Kidney epithelial cell (primary cell): ENCODE measurements at regions not wholly inside any gene's neighbourhood (a gene's known extent, or its start where the extent isn't known, plus 50 kb on each side); places are given as distances from the start of the nearest gene placed in this dataset.
A peak's percentile ranks its signal among the peaks of the same experiment; 100 is the strongest.

Source experiments
- DNase-seq: peaks from one replicate; pipeline ENCODE4 v3.0.0-alpha.2; 2010; ENCODE audit warnings: low read depth
- H3K27me3 ChIP-seq: 2 replicates; pipeline ENCODE4 v1.6.0; 2011; ENCODE audit warnings: low read length; ENCODE audit not compliant: control insufficient read depth, insufficient read depth
- H3K36me3 ChIP-seq: 2 replicates; pipeline ENCODE4 v1.5.1; 2011; ENCODE audit warnings: low read length; ENCODE audit not compliant: control insufficient read depth, insufficient read depth
- H3K4me3 ChIP-seq: 2 replicates; pipeline ENCODE4 v1.5.1; 2011; ENCODE audit warnings: low read depth, mild to moderate bottlenecking, control low read depth, low read length
- TF ChIP-seq, protein P1 (sequence below): IDR thresholded peaks from 2 replicates; pipeline ENCODE4 v1.5.1; 2011; ENCODE audit warnings: mild to moderate bottlenecking, moderate library complexity, low read length, control low read depth, inconsistent platforms; ENCODE audit not compliant: insufficient read depth, poor library complexity, severe bottlenecking

DNA sequence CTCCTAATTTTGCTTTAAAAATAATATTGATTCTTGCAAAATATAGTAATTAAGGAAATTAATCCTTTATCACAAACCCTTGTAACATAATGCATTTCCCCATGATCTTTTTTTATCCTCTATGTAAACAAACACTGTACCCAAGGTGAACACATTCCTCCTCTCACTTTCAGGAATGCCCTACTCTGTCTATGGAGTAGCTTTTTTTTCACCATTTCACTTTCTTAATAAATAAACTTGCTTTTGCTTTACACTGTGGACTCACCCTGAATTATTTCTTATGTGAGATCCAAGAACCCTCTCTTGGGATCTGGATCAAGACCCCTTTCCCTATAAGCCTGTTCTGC lies 90.5 kb upstream of the LRRN1 start:
- Histone ChIP-seq H3K36me3 (no peaks in the 10 kb centered on the region), H3K4me3 (no peak overlapping the region), H3K27me3 (no peaks in the 10 kb centered on the region)
- TF ChIP-seq, protein P1, sequence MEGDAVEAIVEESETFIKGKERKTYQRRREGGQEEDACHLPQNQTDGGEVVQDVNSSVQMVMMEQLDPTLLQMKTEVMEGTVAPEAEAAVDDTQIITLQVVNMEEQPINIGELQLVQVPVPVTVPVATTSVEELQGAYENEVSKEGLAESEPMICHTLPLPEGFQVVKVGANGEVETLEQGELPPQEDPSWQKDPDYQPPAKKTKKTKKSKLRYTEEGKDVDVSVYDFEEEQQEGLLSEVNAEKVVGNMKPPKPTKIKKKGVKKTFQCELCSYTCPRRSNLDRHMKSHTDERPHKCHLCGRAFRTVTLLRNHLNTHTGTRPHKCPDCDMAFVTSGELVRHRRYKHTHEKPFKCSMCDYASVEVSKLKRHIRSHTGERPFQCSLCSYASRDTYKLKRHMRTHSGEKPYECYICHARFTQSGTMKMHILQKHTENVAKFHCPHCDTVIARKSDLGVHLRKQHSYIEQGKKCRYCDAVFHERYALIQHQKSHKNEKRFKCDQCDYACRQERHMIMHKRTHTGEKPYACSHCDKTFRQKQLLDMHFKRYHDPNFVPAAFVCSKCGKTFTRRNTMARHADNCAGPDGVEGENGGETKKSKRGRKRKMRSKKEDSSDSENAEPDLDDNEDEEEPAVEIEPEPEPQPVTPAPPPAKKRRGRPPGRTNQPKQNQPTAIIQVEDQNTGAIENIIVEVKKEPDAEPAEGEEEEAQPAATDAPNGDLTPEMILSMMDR, result no peak
- DNase-seq, result no peak

DNA sequence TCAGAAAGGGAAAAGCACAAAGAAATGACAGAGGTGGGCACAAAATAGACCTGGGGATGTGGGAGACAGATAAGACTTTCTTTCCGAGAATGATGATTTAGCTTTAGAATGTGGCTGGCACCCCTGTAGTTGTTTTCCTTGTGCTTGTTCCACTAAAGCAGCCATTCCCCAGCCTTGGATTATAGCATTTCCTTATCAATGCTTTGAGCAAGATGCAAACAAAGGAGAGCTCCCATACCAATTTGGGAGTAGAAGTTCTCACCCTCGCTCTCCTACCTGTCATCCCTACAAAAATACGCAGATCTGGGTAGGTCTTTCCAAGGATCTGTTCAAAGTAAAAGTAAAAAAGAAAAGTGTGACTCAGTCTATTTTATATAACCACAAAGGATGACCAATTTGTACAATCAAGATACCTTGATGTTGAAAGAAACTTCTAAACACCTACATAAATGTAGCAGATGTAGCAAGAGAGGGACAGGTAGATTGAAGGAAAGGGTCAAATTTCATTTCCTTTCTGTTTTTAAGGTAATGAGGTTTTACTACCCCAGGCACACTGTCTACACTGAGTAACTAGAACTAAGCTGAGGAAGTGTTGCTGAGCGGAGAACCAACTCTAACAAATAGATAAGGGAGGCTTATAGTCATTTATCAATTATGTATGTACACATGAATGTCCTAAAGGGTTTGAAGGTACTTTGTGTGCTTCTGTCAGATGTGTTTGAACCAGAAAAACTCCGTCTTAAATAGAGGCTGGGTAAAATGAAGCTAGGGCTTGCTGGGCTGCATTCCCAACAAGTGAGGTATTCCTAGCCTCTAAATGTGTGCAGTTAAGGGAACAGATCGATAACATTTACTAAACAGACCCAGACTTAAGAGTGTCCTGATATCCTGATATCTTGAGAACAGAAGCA lies 91.1 kb upstream of the LRRN1 start:
- Histone ChIP-seq H3K36me3 (no peaks in the 10 kb centered on the region), H3K4me3 (no peak overlapping the region), H3K27me3 (no peaks in the 10 kb centered on the region)
- TF ChIP-seq, protein P1, result no peak
- DNase-seq, result no peak

DNA sequence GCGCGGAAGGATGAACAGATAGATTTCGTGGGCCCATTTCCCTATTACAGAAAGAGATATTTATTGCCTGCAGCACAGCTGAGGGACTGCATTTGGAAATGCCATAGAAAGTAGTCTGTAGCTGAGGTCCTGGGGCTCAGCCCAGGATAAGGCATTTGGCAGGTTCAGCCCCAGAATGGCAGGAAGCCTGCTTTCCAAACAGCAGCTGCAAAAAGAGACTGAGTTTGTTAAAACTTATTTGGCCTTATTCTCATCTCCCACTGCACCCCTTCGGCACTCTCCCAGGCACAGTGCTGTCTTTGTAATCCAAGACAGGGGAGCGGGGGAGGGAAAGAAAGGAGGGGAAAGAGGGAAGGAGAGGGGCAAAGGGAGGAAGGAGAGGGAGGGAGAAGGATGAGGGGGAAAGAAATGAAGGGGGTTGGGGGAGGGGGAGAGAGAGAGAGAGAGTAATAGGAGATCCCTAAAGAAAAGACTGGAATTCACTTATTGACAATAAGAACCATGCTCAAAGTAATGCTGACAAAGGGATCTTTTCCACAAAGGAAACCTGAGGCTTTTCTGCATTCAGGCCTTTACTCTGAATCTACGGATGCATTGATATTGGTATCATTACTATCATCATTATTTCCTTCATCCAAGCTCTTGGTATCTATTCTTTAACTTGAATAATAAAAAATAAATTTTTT lies 94.0 kb upstream of the LRRN1 start:
- Histone ChIP-seq H3K4me3 (no peak overlapping the region), H3K27me3 (no peaks in the 10 kb centered on the region), H3K36me3 (no peaks in the 10 kb centered on the region)
- TF ChIP-seq, protein P1, result no peak
- DNase-seq, result no peak

DNA sequence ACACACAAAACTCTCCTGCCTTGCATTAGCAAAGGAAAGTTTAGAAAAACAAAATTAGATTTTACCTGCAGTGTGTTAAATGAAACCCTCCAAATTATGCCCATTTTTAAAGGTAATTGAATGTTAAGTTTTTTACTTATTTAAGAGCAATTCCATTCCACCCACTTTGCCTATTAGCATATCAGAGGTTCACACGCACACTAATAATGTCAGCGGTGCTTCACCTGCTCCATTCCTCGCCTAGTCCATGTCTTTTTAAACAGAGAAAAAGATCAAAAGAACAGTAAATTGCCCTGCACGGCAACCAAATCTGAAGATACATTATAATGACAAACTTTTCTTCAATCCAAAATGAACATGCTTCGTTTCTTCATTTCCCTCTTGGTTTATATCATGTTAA lies 97.3 kb upstream of the LRRN1 start:
- Histone ChIP-seq H3K27me3 (no peaks in the 10 kb centered on the region), H3K36me3 (no peaks in the 10 kb centered on the region), H3K4me3 (no peak overlapping the region)
- DNase-seq, result no peak
- TF ChIP-seq, protein P1, result no peak

DNA sequence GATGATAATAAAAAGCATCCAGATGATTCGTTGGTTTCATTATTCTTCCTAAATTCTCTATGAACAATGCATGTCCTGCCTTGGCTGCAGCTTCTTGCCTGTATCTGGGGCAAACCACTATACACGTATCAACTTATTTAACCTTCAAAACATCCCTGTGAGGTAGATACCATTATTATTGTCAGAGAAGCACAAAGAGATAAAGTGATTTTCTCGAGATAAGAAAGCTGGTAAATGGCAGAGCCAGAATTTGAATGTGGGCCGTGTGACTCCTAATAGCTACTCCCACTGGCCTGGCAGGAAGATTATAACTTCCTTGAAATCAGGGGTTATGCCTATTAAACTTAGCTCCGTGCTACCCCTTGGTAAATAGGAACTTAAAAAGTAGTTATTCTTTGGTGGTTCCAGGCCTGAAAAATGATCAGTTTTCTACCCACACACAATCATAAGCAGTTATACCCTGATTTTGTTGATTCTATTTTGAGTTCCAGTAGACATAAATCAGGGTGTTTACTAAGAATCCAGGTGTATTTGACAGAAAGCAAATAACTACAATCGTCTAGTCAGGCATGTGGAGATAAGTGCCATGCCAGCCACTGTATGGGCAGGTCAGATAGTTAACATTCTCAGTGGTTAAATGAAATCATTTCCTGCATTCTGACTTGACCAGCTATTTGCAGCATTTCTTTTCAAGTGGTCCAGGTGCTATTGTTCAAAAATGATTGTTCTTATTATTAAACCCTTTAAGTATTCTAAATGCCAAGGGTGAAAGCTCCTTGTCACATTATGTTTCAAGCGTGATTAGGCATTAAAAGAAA lies 99.2 kb upstream of the LRRN1 start:
- Histone ChIP-seq H3K36me3 (no peaks in the 10 kb centered on the region), H3K27me3 (no peaks in the 10 kb centered on the region), H3K4me3 (no peak overlapping the region)
- peak; percentile 43 for DNase-seq
- TF ChIP-seq, protein P1, result no peak
